Loucy (cell line): ENCODE measurements at regions not wholly inside any gene's neighbourhood (a gene's known extent, or its start where the extent isn't known, plus 50 kb on each side); places are given as distances from the start of the nearest gene placed in this dataset.

Experiments
- EZH2phosphoT487 ChIP-seq: fragments of 200-600 bp; IDR thresholded peaks from 2 replicates; pipeline ENCODE4 v1.6.1; 2018; ENCODE audit warnings: antibody characterized with exemption, mild to moderate bottlenecking, moderate library complexity, borderline replicate concordance
- TF ChIP-seq, protein P1 (sequence below): fragments of 200-600 bp; sonication (generic); conservative IDR thresholded peaks from 2 replicates; pipeline ENCODE4 v1.5.1; 2014; ENCODE audit warnings: mild to moderate bottlenecking, antibody characterized with exemption, low read length

DNA sequence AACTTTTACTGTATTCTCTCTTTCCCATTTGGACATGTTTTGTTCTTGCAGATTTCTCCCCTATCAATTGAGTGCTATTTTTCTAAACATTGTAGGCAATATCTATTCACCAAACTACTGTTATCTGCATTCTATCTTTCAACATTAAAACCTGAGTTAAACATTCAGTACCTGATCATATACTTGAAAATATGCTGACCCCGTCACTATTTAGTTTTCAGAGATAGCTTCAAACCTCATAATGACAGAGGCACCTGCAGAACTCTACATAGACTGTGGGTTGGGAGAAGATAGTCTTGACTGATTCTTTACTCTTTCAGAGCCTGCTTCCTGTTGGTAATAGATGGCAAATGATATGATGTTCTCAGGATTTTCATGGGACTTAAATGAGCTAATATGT is 965.7 kb upstream of the GOT2 start:
- TF ChIP-seq, protein P1, sequence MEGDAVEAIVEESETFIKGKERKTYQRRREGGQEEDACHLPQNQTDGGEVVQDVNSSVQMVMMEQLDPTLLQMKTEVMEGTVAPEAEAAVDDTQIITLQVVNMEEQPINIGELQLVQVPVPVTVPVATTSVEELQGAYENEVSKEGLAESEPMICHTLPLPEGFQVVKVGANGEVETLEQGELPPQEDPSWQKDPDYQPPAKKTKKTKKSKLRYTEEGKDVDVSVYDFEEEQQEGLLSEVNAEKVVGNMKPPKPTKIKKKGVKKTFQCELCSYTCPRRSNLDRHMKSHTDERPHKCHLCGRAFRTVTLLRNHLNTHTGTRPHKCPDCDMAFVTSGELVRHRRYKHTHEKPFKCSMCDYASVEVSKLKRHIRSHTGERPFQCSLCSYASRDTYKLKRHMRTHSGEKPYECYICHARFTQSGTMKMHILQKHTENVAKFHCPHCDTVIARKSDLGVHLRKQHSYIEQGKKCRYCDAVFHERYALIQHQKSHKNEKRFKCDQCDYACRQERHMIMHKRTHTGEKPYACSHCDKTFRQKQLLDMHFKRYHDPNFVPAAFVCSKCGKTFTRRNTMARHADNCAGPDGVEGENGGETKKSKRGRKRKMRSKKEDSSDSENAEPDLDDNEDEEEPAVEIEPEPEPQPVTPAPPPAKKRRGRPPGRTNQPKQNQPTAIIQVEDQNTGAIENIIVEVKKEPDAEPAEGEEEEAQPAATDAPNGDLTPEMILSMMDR: no peak
- no peak for TF ChIP-seq EZH2phosphoT487
